Fibroblast of lung (primary cell): ENCODE measurements at regions not wholly inside any gene's neighbourhood (a gene's known extent, or its start where the extent isn't known, plus 50 kb on each side); places are given as distances from the start of the nearest gene placed in this dataset.

Source experiments
- DNase-seq, 2 donors: peaks; one replicate each; pipeline versions ENCODE4 v3.0.0 to v3.0.0-alpha.2; 2010; ENCODE audit warnings: low read depth in 2 of 2
- H2AFZ ChIP-seq: 2 replicates; pipeline ENCODE4 v1.5.1; 2012; ENCODE audit warnings: low read length, control low read depth, inconsistent platforms
- H3K27ac ChIP-seq: 2 replicates; pipeline ENCODE4 v1.5.1; 2011; ENCODE audit warnings: low read length, control low read depth; ENCODE audit not compliant: insufficient read depth
- H3K27me3 ChIP-seq: 2 replicates; pipeline ENCODE4 v1.5.1; 2011; ENCODE audit warnings: mild to moderate bottlenecking, low read length; ENCODE audit not compliant: control insufficient read depth, insufficient read depth
- H3K36me3 ChIP-seq: 2 replicates; pipeline ENCODE4 v1.5.1; 2011; ENCODE audit warnings: low read length; ENCODE audit not compliant: control insufficient read depth, insufficient read depth
- H3K4me1 ChIP-seq: 2 replicates; pipeline ENCODE4 v1.5.1; 2011; ENCODE audit warnings: low read length; ENCODE audit not compliant: control insufficient read depth, insufficient read depth; ENCODE audit errors: extremely low read depth
- H3K4me2 ChIP-seq: 2 replicates; pipeline ENCODE4 v1.5.1; 2011; ENCODE audit warnings: low read length, control low read depth; ENCODE audit not compliant: insufficient read depth; ENCODE audit errors: extremely low read depth
- H3K4me3 ChIP-seq, 4 experiments: fragments of 200-600 bp in 1 of 4; sonication (generic) in 1 of 4; replicated peaks in 1 of 4; 2 replicates each; pipeline ENCODE4 v1.5.1; 2011 to 2016; ENCODE audit warnings: low read length in 4 of 4, low read depth in 3 of 4, mild to moderate bottlenecking in 3 of 4, control low read depth in 2 of 4, inconsistent platforms in 1 of 4, mixed read lengths in 1 of 4; ENCODE audit not compliant: insufficient read depth in 1 of 4; ENCODE audit errors: control extremely low read depth in 1 of 4
- H3K79me2 ChIP-seq: 2 replicates; pipeline ENCODE4 v1.5.1; 2012; ENCODE audit warnings: mild to moderate bottlenecking, low read length, inconsistent platforms; ENCODE audit not compliant: control insufficient read depth, insufficient read depth
- H3K9ac ChIP-seq: 2 replicates; pipeline ENCODE4 v1.5.1; 2011; ENCODE audit warnings: mild to moderate bottlenecking, low read length, control low read depth; ENCODE audit not compliant: insufficient read depth
- H3K9me3 ChIP-seq: 2 replicates; pipeline ENCODE4 v1.5.1; 2012; ENCODE audit warnings: low read depth, low read length; ENCODE audit not compliant: control insufficient read depth, insufficient read depth
- H4K20me1 ChIP-seq: 2 replicates; pipeline ENCODE4 v1.5.1; 2011; ENCODE audit warnings: low read length; ENCODE audit not compliant: control insufficient read depth, insufficient read depth; ENCODE audit errors: extremely low read depth
- CTCF ChIP-seq, 2 donors: IDR thresholded peaks in 1 of 2; conservative IDR thresholded peaks in 1 of 2; 1 replicate in 1 of 2; 2 replicates in 1 of 2; pipeline ENCODE4 v1.5.1; 2011 to 2012; ENCODE audit warnings: low read length in 2 of 2, control low read depth in 1 of 2, inconsistent platforms in 1 of 2, low read depth in 1 of 2, mild to moderate bottlenecking in 1 of 2
- EZH2 ChIP-seq: IDR thresholded peaks from 2 replicates; pipeline ENCODE4 v1.5.1; 2012; ENCODE audit warnings: low read length, control low read depth, mild to moderate bottlenecking; ENCODE audit errors: missing control alignments

GRCh38 chr1:74895411-74895810 lies 162.5 kb downstream of the TYW3 start:
- H3K4me2 ChIP-seq: no peak overlapping the region
- no peak for TF ChIP-seq CTCF (conservative IDR thresholded peaks at IDR 0.05 in 1 of 2, IDR thresholded peaks at IDR 0.05 in 1 of 2; ENCODE audit: low read depth in 1 of 2, low read length in 2 of 2)
- no peak for TF ChIP-seq EZH2
- DNase-seq: no peak
- no peaks in the 10 kb centered on the region for H3K9me3 ChIP-seq
- H4K20me1 ChIP-seq: no peaks in the 10 kb centered on the region
- H3K27me3 ChIP-seq: no peaks in the 10 kb centered on the region
- no peak overlapping the region for H3K9ac ChIP-seq
- no peak overlapping the region for H3K27ac ChIP-seq
- H3K4me1 ChIP-seq: no peaks in the 10 kb centered on the region
- H2AFZ ChIP-seq: no peak overlapping the region
- no peaks in the 10 kb centered on the region for H3K36me3 ChIP-seq
- no peaks in the 10 kb centered on the region for H3K79me2 ChIP-seq
- H3K4me3 ChIP-seq: no peak overlapping the region

GRCh38 chr1:74908131-74908530 lies 175.2 kb downstream of the TYW3 start:
- no peak overlapping the region for H3K9ac ChIP-seq
- no peaks in the 10 kb centered on the region for H3K36me3 ChIP-seq
- no peak overlapping the region for H2AFZ ChIP-seq
- no peaks in the 10 kb centered on the region for H3K27me3 ChIP-seq
- no peaks in the 10 kb centered on the region for H3K4me1 ChIP-seq
- DNase-seq: no peak
- no peak overlapping the region for H3K4me2 ChIP-seq
- H3K27ac ChIP-seq: no peak overlapping the region
- no peaks in the 10 kb centered on the region for H3K9me3 ChIP-seq
- TF ChIP-seq CTCF (conservative IDR thresholded peaks at IDR 0.05 in 1 of 2, IDR thresholded peaks at IDR 0.05 in 1 of 2; ENCODE audit: low read depth in 1 of 2, low read length in 2 of 2) (no peak), EZH2 (no peak)
- no peaks in the 10 kb centered on the region for H4K20me1 ChIP-seq
- no peaks in the 10 kb centered on the region for H3K79me2 ChIP-seq
- H3K4me3 ChIP-seq: no peak overlapping the region

GRCh38 chr1:74908797-74909196 lies 175.8 kb downstream of the TYW3 start:
- no peak overlapping the region for H2AFZ ChIP-seq
- no peaks in the 10 kb centered on the region for H3K9me3 ChIP-seq
- H3K27me3 ChIP-seq: no peaks in the 10 kb centered on the region
- TF ChIP-seq CTCF (conservative IDR thresholded peaks at IDR 0.05 in 1 of 2, IDR thresholded peaks at IDR 0.05 in 1 of 2; ENCODE audit: low read depth in 1 of 2, low read length in 2 of 2): no peak
- TF ChIP-seq EZH2: no peak
- H3K4me3 ChIP-seq: no peak overlapping the region
- H3K4me1 ChIP-seq: no peaks in the 10 kb centered on the region
- no peak overlapping the region for H3K4me2 ChIP-seq
- H3K79me2 ChIP-seq: no peaks in the 10 kb centered on the region
- no peak overlapping the region for H3K9ac ChIP-seq
- H3K36me3 ChIP-seq: no peaks in the 10 kb centered on the region
- H4K20me1 ChIP-seq: no peaks in the 10 kb centered on the region
- no peak for DNase-seq
- H3K27ac ChIP-seq: no peak overlapping the region
